ENCODE measurements at regions not wholly inside any gene's neighbourhood (a gene's known extent, or its start where the extent isn't known, plus 50 kb on each side); places are given as distances from the start of the nearest gene placed in this dataset.

DNA sequence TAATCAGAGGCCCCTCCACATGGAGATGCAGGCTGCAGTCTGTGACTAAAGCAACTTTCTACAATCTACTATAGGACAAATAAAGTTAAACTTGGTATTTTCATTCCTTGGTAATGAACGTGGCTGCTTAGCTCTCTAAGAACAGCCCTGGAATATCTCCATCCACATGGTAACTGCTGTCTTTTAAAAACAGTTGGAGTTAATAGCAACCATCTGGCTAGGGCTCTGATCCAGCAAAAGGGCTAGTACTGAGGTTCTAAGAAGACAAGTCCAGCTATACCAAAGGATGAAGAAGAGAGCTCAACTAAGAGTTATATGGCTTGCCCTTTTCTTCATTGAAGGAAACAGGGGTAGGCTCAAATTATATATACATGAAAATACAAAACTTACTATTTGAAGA lies 920.1 kb downstream of the FLRT2 start:
- H3K27me3 ChIP-seq (replicated peaks; ENCODE audit: insufficient read depth, low read length): no peaks in the 10 kb centered on the region
- H3K79me2 ChIP-seq (ENCODE audit: low read length): no peaks in the 10 kb centered on the region
- no peaks in the 10 kb centered on the region for H3K36me3 ChIP-seq (replicated peaks; ENCODE audit: insufficient read depth, low read length)
- TF ChIP-seq EZH2phosphoT487 (IDR thresholded peaks at IDR 0.05; ENCODE audit: low read length) (no peak), EZH2 (optimal IDR thresholded peaks at IDR 0.05; ENCODE audit: low read depth, low read length) (no peak)
- TF ChIP-seq, protein P1, sequence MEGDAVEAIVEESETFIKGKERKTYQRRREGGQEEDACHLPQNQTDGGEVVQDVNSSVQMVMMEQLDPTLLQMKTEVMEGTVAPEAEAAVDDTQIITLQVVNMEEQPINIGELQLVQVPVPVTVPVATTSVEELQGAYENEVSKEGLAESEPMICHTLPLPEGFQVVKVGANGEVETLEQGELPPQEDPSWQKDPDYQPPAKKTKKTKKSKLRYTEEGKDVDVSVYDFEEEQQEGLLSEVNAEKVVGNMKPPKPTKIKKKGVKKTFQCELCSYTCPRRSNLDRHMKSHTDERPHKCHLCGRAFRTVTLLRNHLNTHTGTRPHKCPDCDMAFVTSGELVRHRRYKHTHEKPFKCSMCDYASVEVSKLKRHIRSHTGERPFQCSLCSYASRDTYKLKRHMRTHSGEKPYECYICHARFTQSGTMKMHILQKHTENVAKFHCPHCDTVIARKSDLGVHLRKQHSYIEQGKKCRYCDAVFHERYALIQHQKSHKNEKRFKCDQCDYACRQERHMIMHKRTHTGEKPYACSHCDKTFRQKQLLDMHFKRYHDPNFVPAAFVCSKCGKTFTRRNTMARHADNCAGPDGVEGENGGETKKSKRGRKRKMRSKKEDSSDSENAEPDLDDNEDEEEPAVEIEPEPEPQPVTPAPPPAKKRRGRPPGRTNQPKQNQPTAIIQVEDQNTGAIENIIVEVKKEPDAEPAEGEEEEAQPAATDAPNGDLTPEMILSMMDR (IDR thresholded peaks at IDR 0.05; ENCODE audit: low read length): no peak
- no peak overlapping the region for H3K4me3 ChIP-seq (ENCODE audit: low read length)
- H3K4me2 ChIP-seq (ENCODE audit: low read depth, low read length): no peak overlapping the region
- H3K4me1 ChIP-seq (ENCODE audit: low read length): no peaks in the 10 kb centered on the region
- no peak overlapping the region for H2AFZ ChIP-seq (ENCODE audit: low read length)
- no peaks in the 10 kb centered on the region for H4K20me1 ChIP-seq (ENCODE audit: insufficient read depth, low read length)
- no peak for DNase-seq
- no peak overlapping the region for H3K9ac ChIP-seq (ENCODE audit: low read length)
- no peaks in the 10 kb centered on the region for H3F3A ChIP-seq (ENCODE audit: insufficient read depth, low read length)
- H3K27ac ChIP-seq (ENCODE audit: low read length): no peak overlapping the region
- no peaks in the 10 kb centered on the region for H3K9me3 ChIP-seq (replicated peaks; ENCODE audit: insufficient read depth, low read length)
- no peaks in the 10 kb centered on the region for H3K9me2 ChIP-seq (replicated peaks; ENCODE audit: insufficient read depth, low read length)

DNA sequence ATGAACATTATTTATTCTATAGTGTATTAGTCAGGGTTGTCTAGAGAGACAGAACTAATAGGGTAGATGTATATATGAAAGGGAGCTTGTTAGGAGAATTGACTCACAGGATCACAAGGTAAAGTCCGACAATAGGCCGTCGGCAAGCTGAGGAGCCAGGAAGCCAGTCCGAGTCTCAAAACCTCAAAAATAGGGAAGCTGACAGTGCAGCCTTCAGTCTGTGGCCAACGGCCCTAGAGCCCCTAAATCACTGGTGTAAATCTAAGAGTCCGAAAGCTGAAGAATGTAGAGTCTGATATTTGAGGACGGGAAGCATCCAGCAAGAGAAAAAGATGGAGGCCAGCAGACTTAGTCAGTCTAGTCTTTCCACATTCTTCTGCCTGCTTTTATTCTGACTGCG lies 912.2 kb downstream of the FLRT2 start:
- Histone ChIP-seq H3K4me2 (ENCODE audit: low read depth, low read length) (no peak overlapping the region), H3K9me2 (replicated peaks; ENCODE audit: insufficient read depth, low read length) (no peaks in the 10 kb centered on the region), H3K9ac (ENCODE audit: low read length) (no peak overlapping the region), H3K27me3 (replicated peaks; ENCODE audit: insufficient read depth, low read length) (no peaks in the 10 kb centered on the region), H4K20me1 (ENCODE audit: insufficient read depth, low read length) (no peaks in the 10 kb centered on the region), H3K27ac (ENCODE audit: low read length) (no peak overlapping the region), H3K4me3 (ENCODE audit: low read length) (no peak overlapping the region), H3K4me1 (ENCODE audit: low read length) (no peaks in the 10 kb centered on the region), H3K36me3 (replicated peaks; ENCODE audit: insufficient read depth, low read length) (no peaks in the 10 kb centered on the region), H3F3A (ENCODE audit: insufficient read depth, low read length) (no peaks in the 10 kb centered on the region), H3K79me2 (ENCODE audit: low read length) (no peaks in the 10 kb centered on the region), H3K9me3 (replicated peaks; ENCODE audit: insufficient read depth, low read length) (no peaks in the 10 kb centered on the region), H2AFZ (ENCODE audit: low read length) (no peak overlapping the region)
- TF ChIP-seq EZH2phosphoT487 (IDR thresholded peaks at IDR 0.05; ENCODE audit: low read length) (no peak), EZH2 (optimal IDR thresholded peaks at IDR 0.05; ENCODE audit: low read depth, low read length) (no peak)
- TF ChIP-seq, protein P1 (IDR thresholded peaks at IDR 0.05; ENCODE audit: low read length): no peak
- no peak for DNase-seq

DNA sequence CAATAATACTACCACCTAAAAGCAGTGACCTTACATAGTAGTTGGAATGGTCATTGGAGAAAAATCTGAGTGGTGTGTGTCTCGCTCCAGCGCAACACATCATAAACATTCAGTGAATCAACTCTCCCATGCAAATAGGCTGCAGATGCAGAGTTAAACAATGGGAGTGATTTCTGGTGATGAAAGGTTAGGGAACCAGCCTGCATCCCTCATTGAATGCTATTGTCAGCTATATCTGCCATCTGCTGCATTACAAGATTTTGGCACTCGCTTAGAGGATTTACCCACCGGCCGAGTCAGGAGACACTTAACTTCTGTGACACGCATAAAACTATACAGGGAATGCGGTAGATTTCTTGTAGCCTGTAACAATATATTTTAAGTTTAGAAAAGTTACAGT lies 900.9 kb downstream of the FLRT2 start:
- Histone ChIP-seq H3K9me3 (replicated peaks; ENCODE audit: insufficient read depth, low read length) (no peaks in the 10 kb centered on the region), H3K4me1 (ENCODE audit: low read length) (no peaks in the 10 kb centered on the region), H3K9me2 (replicated peaks; ENCODE audit: insufficient read depth, low read length) (no peaks in the 10 kb centered on the region), H3K9ac (ENCODE audit: low read length) (no peak overlapping the region), H4K20me1 (ENCODE audit: insufficient read depth, low read length) (no peaks in the 10 kb centered on the region), H2AFZ (ENCODE audit: low read length) (no peak overlapping the region), H3K4me2 (ENCODE audit: low read depth, low read length) (no peak overlapping the region), H3K4me3 (ENCODE audit: low read length) (no peak overlapping the region), H3K27ac (ENCODE audit: low read length) (no peak overlapping the region), H3K79me2 (ENCODE audit: low read length) (no peaks in the 10 kb centered on the region), H3K27me3 (replicated peaks; ENCODE audit: insufficient read depth, low read length) (no peaks in the 10 kb centered on the region), H3K36me3 (replicated peaks; ENCODE audit: insufficient read depth, low read length) (no peaks in the 10 kb centered on the region), H3F3A (ENCODE audit: insufficient read depth, low read length) (no peaks in the 10 kb centered on the region)
- TF ChIP-seq, protein P1 (IDR thresholded peaks at IDR 0.05; ENCODE audit: low read length): no peak
- no peak for TF ChIP-seq EZH2phosphoT487 (IDR thresholded peaks at IDR 0.05; ENCODE audit: low read length)
- TF ChIP-seq EZH2 (optimal IDR thresholded peaks at IDR 0.05; ENCODE audit: low read depth, low read length): no peak
- no peak for DNase-seq
